ENCODE measurements at regions not wholly inside any gene's neighbourhood (a gene's known extent, or its start where the extent isn't known, plus 50 kb on each side); places are given as distances from the start of the nearest gene placed in this dataset.

- no peak for DNase-seq (ENCODE audit: low read depth in 2 of 2)
Measured at GRCh38 chr5:129821477-129822131, 73.7 kb downstream of the MINAR2 start.

GRCh38 chr5:129830288-129830687, 74.0 kb upstream of the CHSY3 start:
- no peak for DNase-seq (ENCODE audit: low read depth in 2 of 2)

GRCh38 chr5:129836321-129836720, 67.9 kb upstream of the CHSY3 start:
- DNase-seq (ENCODE audit: low read depth in 2 of 2) = no peak

GRCh38 chr5:129844764-129845163, 59.5 kb upstream of the CHSY3 start:
- no peak for DNase-seq (ENCODE audit: low read depth in 2 of 2)

GRCh38 chr5:129852747-129853352, 51.4 kb upstream of the CHSY3 start:
- peak; percentile 58 to 65 for DNase-seq (ENCODE audit: low read depth in 2 of 2)

GRCh38 chr5:129853588-129853987, 50.7 kb upstream of the CHSY3 start:
- DNase-seq (ENCODE audit: low read depth in 2 of 2) = no peak

Data from stimulated activated CD8-positive, alpha-beta memory T cell treated with anti-CD3 and anti-CD28 coated beads, Interleukin-2, amount 100 ng/mL, for 48 hours (primary cell).